ENCODE measurements at regions not wholly inside any gene's neighbourhood (a gene's known extent, or its start where the extent isn't known, plus 50 kb on each side); places are given as distances from the start of the nearest gene placed in this dataset.

- Histone ChIP-seq H3K27me3 (replicated peaks) (no peaks in the 10 kb centered on the region), H3K4me3 (no peak overlapping the region), H3K36me3 (no peaks in the 10 kb centered on the region), H3K4me1 (replicated peaks) (peaks cover 9% of the 10 kb centered on the region), H3K27ac (no peak overlapping the region), H3K9me3 (replicated peaks) (no peaks in the 10 kb centered on the region)
- no peak for DNase-seq (ENCODE audit: low read depth in 1 of 2, low spot score in 2 of 2)
Measured at GRCh38 chr10:4066581-4067390, 281.8 kb upstream of the KLF6 start.

DNA sequence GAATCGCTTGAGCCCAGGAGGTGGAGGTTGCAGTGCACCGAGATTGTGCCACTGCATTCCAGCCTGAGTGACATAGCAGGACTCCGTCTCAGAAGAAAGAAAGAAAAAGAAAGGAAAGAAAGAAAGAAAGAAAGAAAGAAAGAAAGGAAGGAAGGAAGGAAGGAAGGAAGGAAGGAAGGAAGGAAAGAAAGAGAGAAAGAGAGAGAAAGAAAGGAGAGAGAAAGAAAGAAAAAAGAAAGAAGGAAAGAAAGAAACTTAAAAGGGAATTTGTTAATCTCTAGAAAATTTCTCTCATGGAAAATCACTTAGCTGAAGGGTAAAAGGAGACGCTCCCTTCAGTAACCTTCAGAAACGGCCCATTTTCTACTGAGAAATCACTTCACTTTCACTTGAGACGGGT, 279.5 kb upstream of the KLF6 start:
- DNase-seq (ENCODE audit: low read depth in 1 of 2, low spot score in 2 of 2), result no peak
- no peaks in the 10 kb centered on the region for H3K36me3 ChIP-seq
- H3K27me3 ChIP-seq (replicated peaks), result no peaks in the 10 kb centered on the region
- H3K9me3 ChIP-seq (replicated peaks), result no peaks in the 10 kb centered on the region
- H3K4me3 ChIP-seq, result no peak overlapping the region
- no peak overlapping the region for H3K27ac ChIP-seq
- peaks cover 3% of the 10 kb centered on the region for H3K4me1 ChIP-seq (replicated peaks)

GRCh38 chr10:4063717-4064116, 278.7 kb upstream of the KLF6 start:
- Histone ChIP-seq H3K9me3 (replicated peaks) (no peaks in the 10 kb centered on the region), H3K4me3 (no peak overlapping the region), H3K27me3 (replicated peaks) (no peaks in the 10 kb centered on the region), H3K36me3 (no peaks in the 10 kb centered on the region), H3K27ac (no peak overlapping the region), H3K4me1 (replicated peaks) (no peaks in the 10 kb centered on the region)
- DNase-seq (ENCODE audit: low read depth in 1 of 2, low spot score in 2 of 2), result no peak

GRCh38 chr10:4062751-4063150, 277.7 kb upstream of the KLF6 start:
- Histone ChIP-seq H3K36me3 (no peaks in the 10 kb centered on the region), H3K9me3 (replicated peaks) (no peaks in the 10 kb centered on the region), H3K27me3 (replicated peaks) (no peaks in the 10 kb centered on the region), H3K27ac (no peak overlapping the region), H3K4me1 (replicated peaks) (no peaks in the 10 kb centered on the region), H3K4me3 (no peak overlapping the region)
- no peak for DNase-seq (ENCODE audit: low read depth in 1 of 2, low spot score in 2 of 2)

- H3K36me3 ChIP-seq, result no peaks in the 10 kb centered on the region
- no peak for DNase-seq (ENCODE audit: low read depth in 1 of 2, low spot score in 2 of 2)
- H3K27me3 ChIP-seq (replicated peaks), result no peaks in the 10 kb centered on the region
- H3K4me1 ChIP-seq (replicated peaks), result no peaks in the 10 kb centered on the region
- no peaks in the 10 kb centered on the region for H3K9me3 ChIP-seq (replicated peaks)
- no peak overlapping the region for H3K27ac ChIP-seq
- H3K4me3 ChIP-seq, result no peak overlapping the region
Measured at GRCh38 chr10:4062072-4062471, 277.1 kb upstream of the KLF6 start.

DNA sequence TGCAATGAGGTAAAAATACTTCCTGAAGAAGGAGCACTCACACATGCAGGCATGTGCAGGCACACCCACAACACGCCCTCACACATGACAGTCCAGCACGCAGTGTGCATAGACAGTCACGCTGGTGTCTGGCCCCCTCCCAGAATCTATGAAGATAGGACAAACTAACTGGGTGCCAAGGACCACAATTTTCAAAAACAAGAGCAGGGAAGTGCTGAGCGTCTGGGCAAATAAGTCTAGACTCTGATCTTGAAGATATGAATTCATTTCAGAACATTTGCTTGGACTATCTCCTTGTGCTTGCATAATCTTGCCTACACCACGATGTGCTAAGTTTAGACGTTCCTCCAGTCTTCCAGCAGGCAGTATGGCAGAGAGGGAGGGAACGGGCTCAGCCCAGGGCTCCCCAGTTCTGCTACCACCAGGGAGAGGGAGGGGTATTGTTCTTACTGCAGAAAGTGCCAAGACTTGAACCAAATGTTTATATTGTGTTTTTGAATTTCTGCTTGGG, 276.5 kb upstream of the KLF6 start:
- no peaks in the 10 kb centered on the region for H3K27me3 ChIP-seq (replicated peaks)

DNA sequence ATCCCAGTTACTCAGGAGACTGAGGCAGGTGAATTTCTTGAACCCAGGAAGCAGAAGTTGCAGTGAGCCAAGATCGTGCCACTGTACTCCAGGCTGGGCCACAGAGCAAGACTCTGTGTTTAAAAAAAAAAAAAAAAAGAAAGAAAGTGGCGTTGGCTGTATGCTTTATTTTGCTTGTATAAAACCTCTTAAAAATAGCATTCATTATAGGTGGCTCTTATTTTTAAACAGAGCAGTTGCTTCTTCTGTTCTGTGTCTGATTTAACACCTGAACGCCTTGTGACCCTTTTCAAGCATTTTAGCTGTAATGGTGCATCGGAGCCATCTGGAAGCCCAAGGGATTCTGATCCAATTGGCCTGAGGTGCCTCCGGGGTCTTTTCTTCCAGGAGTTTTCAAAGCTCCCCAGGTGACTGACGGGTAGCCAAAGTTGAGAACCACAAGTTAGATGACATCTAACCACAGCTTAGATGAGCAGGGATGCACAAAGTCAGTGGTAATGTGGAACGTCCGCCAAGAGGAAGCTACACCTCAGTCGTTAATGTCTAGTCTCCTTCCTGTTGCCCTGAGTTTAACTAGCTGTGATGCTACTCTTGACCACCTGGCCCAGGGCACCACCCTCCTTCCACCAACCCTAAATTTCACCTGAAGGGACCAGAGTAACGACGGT, 274.6 kb upstream of the KLF6 start:
- no peak for DNase-seq (ENCODE audit: low read depth in 1 of 2, low spot score in 2 of 2)
- Histone ChIP-seq H3K27ac (no peak overlapping the region), H3K9me3 (replicated peaks) (no peaks in the 10 kb centered on the region), H3K4me3 (no peak overlapping the region), H3K36me3 (no peaks in the 10 kb centered on the region), H3K4me1 (replicated peaks) (no peaks in the 10 kb centered on the region), H3K27me3 (replicated peaks) (no peaks in the 10 kb centered on the region)

More for the DNA sequence above, 276.5 kb upstream of the KLF6 start:
- Histone ChIP-seq H3K4me1 (replicated peaks) (no peaks in the 10 kb centered on the region), H3K9me3 (replicated peaks) (no peaks in the 10 kb centered on the region), H3K4me3 (no peak overlapping the region), H3K27ac (no peak overlapping the region), H3K36me3 (no peaks in the 10 kb centered on the region)
- DNase-seq (ENCODE audit: low read depth in 1 of 2, low spot score in 2 of 2), result no peak

- H3K27me3 ChIP-seq (replicated peaks), result no peaks in the 10 kb centered on the region
- no peak for DNase-seq (ENCODE audit: low read depth in 1 of 2, low spot score in 2 of 2)
- no peaks in the 10 kb centered on the region for H3K9me3 ChIP-seq (replicated peaks)
- H3K36me3 ChIP-seq, result no peaks in the 10 kb centered on the region
- no peaks in the 10 kb centered on the region for H3K4me1 ChIP-seq (replicated peaks)
- H3K4me3 ChIP-seq, result no peak overlapping the region
- no peak overlapping the region for H3K27ac ChIP-seq
Measured at GRCh38 chr10:4058514-4059029, 273.6 kb upstream of the KLF6 start.

DNA sequence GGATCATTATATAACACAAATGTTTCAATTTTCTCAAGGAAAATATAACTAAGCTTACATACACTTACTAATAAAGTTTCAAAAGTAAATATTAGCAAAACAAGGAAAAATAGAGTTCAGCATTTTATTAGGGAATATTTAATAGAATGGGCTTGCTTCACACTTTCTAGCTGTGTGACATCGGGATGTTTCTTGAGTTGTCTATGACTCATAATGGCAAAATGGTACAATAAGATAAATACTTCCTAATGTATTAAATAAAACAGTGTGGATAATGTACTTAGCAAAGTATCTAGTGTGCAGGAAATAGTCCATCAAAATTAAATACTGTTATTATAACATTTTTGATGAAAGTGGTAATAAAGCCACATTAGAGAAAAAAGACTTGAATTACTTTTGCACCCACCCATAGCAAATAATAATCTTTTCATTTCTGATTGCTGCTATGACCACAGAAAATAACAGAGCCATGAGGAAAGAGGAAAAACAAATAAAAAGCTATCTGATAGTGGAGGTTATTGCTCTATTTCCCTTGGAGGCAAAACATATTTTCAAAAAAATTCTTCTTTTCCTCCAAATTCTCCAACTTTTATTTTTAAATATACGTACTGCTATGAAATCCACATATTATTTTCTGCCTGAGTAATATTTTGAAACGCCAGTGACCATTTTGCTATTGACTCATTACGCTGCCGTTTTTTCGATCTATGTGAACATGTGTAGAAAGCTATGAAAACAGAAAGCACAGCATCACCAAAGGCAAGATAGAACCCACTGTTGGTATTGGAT, 272.9 kb upstream of the KLF6 start:
- no peaks in the 10 kb centered on the region for H3K4me1 ChIP-seq (replicated peaks)
- DNase-seq (ENCODE audit: low read depth in 1 of 2, low spot score in 2 of 2), result no peak
- H3K4me3 ChIP-seq, result no peak overlapping the region
- no peak overlapping the region for H3K27ac ChIP-seq
- no peaks in the 10 kb centered on the region for H3K27me3 ChIP-seq (replicated peaks)
- H3K9me3 ChIP-seq (replicated peaks), result no peaks in the 10 kb centered on the region
- no peaks in the 10 kb centered on the region for H3K36me3 ChIP-seq

DNA sequence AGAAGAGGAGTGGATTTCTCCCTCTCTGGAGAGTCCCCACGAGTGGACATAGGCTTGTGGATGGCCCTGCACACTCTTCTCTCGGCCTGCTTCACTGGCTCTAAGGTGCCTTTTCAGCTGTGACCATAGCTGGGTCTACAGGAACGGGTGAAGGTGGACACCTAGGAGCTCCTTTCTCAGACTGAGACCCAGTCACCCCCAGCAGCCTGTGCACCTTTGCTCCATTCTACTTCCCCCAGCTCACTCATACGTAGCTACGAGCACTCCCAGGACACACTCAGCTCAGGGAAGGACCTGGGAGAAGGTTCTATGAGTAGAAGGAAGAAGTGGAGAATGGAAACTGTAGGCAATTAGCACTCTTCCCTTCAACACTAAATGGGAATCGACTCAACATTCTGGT, 272.0 kb upstream of the KLF6 start:
- Histone ChIP-seq H3K4me3 (no peak overlapping the region), H3K4me1 (replicated peaks) (no peaks in the 10 kb centered on the region), H3K9me3 (replicated peaks) (no peaks in the 10 kb centered on the region), H3K36me3 (no peaks in the 10 kb centered on the region), H3K27ac (no peak overlapping the region), H3K27me3 (replicated peaks) (no peaks in the 10 kb centered on the region)
- DNase-seq (ENCODE audit: low read depth in 1 of 2, low spot score in 2 of 2), result no peak

GRCh38 chr10:4054656-4055435, 269.8 kb upstream of the KLF6 start:
- H3K9me3 ChIP-seq (replicated peaks), result no peaks in the 10 kb centered on the region

GRCh38 chr10:4053940-4054339, 268.9 kb upstream of the KLF6 start:
- no peaks in the 10 kb centered on the region for H3K27me3 ChIP-seq (replicated peaks)
- H3K27ac ChIP-seq, result no peak overlapping the region
- H3K9me3 ChIP-seq (replicated peaks), result no peaks in the 10 kb centered on the region
- no peak overlapping the region for H3K4me3 ChIP-seq
- DNase-seq (ENCODE audit: low read depth in 1 of 2, low spot score in 2 of 2), result no peak
- no peaks in the 10 kb centered on the region for H3K36me3 ChIP-seq
- H3K4me1 ChIP-seq (replicated peaks), result peaks cover 10% of the 10 kb centered on the region

More at GRCh38 chr10:4054656-4055435, 269.8 kb upstream of the KLF6 start:
- H3K4me1 ChIP-seq (replicated peaks), result peaks cover 10% of the 10 kb centered on the region
- no peaks in the 10 kb centered on the region for H3K36me3 ChIP-seq
- H3K27me3 ChIP-seq (replicated peaks), result no peaks in the 10 kb centered on the region
- no peak for DNase-seq (ENCODE audit: low read depth in 1 of 2, low spot score in 2 of 2)
- no peak overlapping the region for H3K27ac ChIP-seq
- H3K4me3 ChIP-seq, result no peak overlapping the region

DNA sequence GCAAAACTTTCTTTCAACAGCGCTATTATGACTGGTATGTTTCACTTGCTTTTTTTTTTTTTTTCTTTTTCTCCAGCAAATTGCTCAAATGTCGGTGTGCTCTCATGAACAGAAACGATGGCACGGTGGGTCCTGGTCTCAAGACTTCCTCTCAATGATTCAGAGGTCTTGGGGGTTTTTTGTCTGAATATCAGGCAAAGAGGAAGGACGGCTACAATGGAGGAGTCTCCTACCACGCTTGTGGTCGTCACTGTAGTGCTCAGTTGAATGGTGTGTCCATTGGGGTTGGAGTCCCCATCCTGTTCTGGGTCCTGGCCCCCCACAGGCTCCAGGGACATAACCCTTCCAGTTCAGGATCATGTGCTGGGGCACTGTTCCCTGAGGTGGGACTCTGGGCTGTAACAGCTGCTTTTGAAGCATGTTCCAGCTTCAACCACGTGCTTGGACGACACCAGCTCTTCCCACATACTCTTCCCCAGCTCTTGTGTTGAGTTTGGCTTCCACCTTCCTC, 266.7 kb upstream of the KLF6 start:
- Histone ChIP-seq H3K27me3 (replicated peaks) (no peaks in the 10 kb centered on the region), H3K4me1 (replicated peaks) (peaks cover 10% of the 10 kb centered on the region), H3K4me3 (peak overlapping the region; percentile 32), H3K27ac (peak overlapping the region; percentile 44), H3K9me3 (replicated peaks) (no peaks in the 10 kb centered on the region), H3K36me3 (no peaks in the 10 kb centered on the region)
- DNase-seq (ENCODE audit: low read depth in 1 of 2, low spot score in 2 of 2), result no peak
